Right lobe of liver (tissue), 4 donors: ENCODE measurements at regions not wholly inside any gene's neighbourhood (a gene's known extent, or its start where the extent isn't known, plus 50 kb on each side); places are given as distances from the start of the nearest gene placed in this dataset.

ENCODE experiments used
- CTCF ChIP-seq, 4 donors: fragments of 200-600 bp in 3 of 4; fragments of 450-650 bp in 1 of 4; IDR thresholded peaks; one replicate each; pipeline versions ENCODE4 v1.5.1 to v1.8.0; 2016 to 2022; ENCODE audit warnings: antibody characterized with exemption in 4 of 4, mild to moderate bottlenecking in 2 of 4
- POLR2A ChIP-seq: fragments of 450-650 bp; IDR thresholded peaks from one replicate; pipeline ENCODE4 v1.6.1; 2017; ENCODE audit warnings: antibody characterized with exemption, mild to moderate bottlenecking
- donor health status: DM: no; HTN: no; CAD: no.
- donor health status: DM: no; HTN: no; CAD: no.
- donor health status: DM: no; HTN: yes; CAD: no.

- TF ChIP-seq CTCF (IDR thresholded peaks at IDR 0.05) = no peak
- TF ChIP-seq POLR2A = no peak
Observed at GRCh38 chr3:132237652-132238032, 79.6 kb upstream of the ACP3 start.
